ENCODE measurements at regions not wholly inside any gene's neighbourhood (a gene's known extent, or its start where the extent isn't known, plus 50 kb on each side); places are given as distances from the start of the nearest gene placed in this dataset.
A peak's percentile ranks its signal among the peaks of the same experiment; 100 is the strongest.
"Not testable (repeated sequence)": the region's sequence is repeated elsewhere in the genome, so short reads cannot be mapped to it uniquely, and the experiment has no call there.

DNA sequence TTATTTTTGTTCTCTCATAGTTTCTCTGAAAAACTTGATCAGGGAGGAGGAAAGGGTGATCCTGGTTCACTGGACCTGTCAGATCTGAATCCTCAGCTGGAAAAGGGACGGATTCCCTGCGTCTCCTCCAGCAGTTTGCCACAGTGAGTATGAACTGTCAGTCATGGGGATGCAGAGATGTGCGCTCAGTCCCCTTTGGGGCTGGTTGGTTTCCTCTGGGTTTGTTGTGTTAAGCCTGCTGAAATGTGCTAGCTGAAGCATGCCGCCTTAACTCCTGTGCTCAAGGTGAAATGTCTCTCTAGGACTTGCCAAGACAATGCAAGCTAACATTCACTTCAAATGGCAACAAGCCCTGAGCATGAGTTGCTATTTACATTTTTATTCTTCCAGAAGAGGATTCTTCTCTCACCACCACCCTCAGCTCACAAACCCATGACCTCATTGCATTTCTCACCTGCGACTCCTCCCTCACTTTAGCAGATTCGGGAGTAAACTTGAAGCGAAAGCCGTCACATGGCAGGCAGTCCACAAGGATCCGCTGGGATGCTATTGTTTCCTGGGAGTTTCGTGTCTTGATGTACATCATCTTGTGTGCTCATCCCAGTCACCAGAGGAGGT lies 192.9 kb upstream of the FZD8 start:
- WGBS (ENCODE audit: insufficient coverage) = 82% methylated on average over 8 of the region's 10 CpGs
- no peaks in the 10 kb centered on the region for H3K4me1 ChIP-seq (ENCODE audit: control insufficient read depth, insufficient read depth, low read length)
- no peaks in the 10 kb centered on the region for H3K27me3 ChIP-seq (ENCODE audit: control insufficient read depth, insufficient read depth, low read length)
- DNase-seq = no peak
- H3K36me3 ChIP-seq (ENCODE audit: control insufficient read depth, insufficient read depth, low read length) = no peaks in the 10 kb centered on the region
- no peak overlapping the region for H3K27ac ChIP-seq (ENCODE audit: low read length)
- no peaks in the 10 kb centered on the region for H3K9me3 ChIP-seq (replicated peaks; ENCODE audit: control insufficient read depth, low read depth, low read length)
- no peak overlapping the region for H3K4me3 ChIP-seq (ENCODE audit: low read length)

DNA sequence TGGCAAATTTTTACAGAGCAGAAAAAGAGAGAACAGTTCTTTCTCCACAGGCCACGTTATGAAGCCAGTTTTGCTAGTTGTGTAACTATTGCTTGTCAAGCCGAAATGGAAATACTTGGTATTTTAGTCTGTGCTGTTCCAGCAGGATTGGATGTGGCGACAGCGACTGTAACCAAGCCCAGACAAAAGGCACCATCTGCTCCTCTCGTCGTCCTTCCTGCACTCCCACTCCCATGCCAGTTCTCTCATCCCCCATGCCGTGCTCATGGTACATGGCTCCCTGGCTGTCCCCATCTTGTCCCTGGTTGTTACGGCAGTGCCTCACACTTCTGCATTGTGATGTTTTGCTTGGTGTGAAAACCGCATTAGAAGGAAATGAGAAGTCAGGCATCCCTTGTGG lies 185.7 kb upstream of the FZD8 start:
- Histone ChIP-seq H3K4me1 (ENCODE audit: control insufficient read depth, insufficient read depth, low read length) (peaks cover 2% of the 10 kb centered on the region), H3K27me3 (ENCODE audit: control insufficient read depth, insufficient read depth, low read length) (no peaks in the 10 kb centered on the region), H3K27ac (ENCODE audit: low read length) (no peak overlapping the region), H3K9me3 (replicated peaks; ENCODE audit: control insufficient read depth, low read depth, low read length) (no peaks in the 10 kb centered on the region), H3K4me3 (ENCODE audit: low read length) (no peak overlapping the region), H3K36me3 (ENCODE audit: control insufficient read depth, insufficient read depth, low read length) (no peaks in the 10 kb centered on the region)
- WGBS (ENCODE audit: insufficient coverage) = 100% methylated on average over 2 of the region's 9 CpGs
- no peak for DNase-seq

DNA sequence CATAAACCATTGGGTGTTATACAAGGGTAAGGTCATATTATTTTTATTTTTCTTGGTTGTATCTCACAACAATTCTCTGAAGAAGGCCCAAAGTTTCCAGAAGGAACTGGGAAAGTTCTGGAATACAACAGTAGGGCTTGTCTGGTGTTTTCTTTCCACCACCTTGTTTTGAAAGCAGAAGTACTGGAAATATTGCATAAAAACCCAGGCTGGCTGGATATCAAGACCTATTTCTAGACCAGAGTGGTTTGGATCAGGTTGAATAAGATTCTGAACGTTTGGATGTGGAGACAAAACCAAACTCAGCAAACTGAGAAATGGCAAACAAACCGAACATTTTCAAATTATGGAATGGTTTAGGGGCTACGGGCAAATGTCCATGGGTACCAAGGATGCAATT lies 182.6 kb upstream of the FZD8 start:
- Histone ChIP-seq H3K4me1 (ENCODE audit: control insufficient read depth, insufficient read depth, low read length) (peaks cover 11% of the 10 kb centered on the region), H3K27ac (ENCODE audit: low read length) (no peak overlapping the region), H3K4me3 (ENCODE audit: low read length) (no peak overlapping the region), H3K27me3 (ENCODE audit: control insufficient read depth, insufficient read depth, low read length) (no peaks in the 10 kb centered on the region), H3K9me3 (replicated peaks; ENCODE audit: control insufficient read depth, low read depth, low read length) (no peaks in the 10 kb centered on the region), H3K36me3 (ENCODE audit: control insufficient read depth, insufficient read depth, low read length) (no peaks in the 10 kb centered on the region)
- WGBS (ENCODE audit: insufficient coverage) = 92% methylated on average over 3 of the region's 3 CpGs
- DNase-seq = peak; percentile 16

DNA sequence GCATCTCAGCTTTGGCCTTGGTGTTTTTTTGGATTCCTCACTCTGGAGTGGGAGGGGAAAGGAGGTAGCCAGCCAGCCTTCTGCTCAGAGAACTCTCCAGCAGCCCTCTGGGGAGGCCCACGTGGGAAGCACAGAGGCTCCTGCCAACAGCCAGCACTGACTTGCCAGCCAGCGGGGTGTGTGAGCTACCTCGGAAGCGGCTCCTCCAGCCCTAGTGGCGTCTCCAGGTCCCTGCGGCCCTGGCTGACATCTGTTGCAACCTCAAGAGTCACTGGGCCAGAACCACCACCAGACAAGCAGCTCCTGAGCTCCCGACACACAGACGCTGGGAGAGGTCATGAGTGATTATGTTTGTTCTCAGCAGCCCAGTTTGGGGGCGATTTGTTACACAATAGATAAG lies 180.2 kb upstream of the FZD8 start:
- no peak overlapping the region for H3K27ac ChIP-seq (ENCODE audit: low read length)
- peaks cover 12% of the 10 kb centered on the region for H3K4me1 ChIP-seq (ENCODE audit: control insufficient read depth, insufficient read depth, low read length)
- no peaks in the 10 kb centered on the region for H3K27me3 ChIP-seq (ENCODE audit: control insufficient read depth, insufficient read depth, low read length)
- WGBS (ENCODE audit: insufficient coverage) = 30% methylated on average over 4 of the region's 9 CpGs
- H3K9me3 ChIP-seq (replicated peaks; ENCODE audit: control insufficient read depth, low read depth, low read length) = no peaks in the 10 kb centered on the region
- no peak overlapping the region for H3K4me3 ChIP-seq (ENCODE audit: low read length)
- peak; percentile 67 for DNase-seq
- H3K36me3 ChIP-seq (ENCODE audit: control insufficient read depth, insufficient read depth, low read length) = no peaks in the 10 kb centered on the region

DNA sequence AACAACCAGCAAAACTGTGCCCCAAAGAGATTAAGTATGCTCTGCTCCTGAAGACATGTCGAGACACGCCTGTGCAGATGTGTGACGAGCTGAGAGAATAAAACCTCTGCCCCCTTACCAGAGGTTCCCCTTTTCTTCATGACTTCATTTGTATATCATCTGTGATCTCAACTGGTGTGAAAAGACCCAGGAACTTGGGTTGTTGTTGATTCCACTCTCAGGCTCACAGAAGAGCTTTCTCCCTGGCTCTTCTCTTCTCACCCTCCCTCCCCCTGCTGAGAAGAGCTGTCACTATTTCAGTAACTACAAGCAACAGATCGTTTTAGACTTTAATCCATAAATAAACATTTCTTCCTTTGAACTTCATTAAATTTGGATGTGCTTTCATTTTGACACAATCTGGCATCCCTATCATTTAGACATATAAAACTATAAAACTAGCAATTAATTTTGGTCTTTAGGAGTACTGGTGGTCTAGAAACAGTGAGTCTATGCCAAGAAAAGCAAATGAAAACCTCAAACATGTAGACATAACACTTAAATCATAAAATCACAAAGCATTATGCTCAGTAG lies 179.3 kb upstream of the FZD8 start:
- peak; percentile 29 for DNase-seq
- WGBS (ENCODE audit: insufficient coverage) = 100% methylated on average over 3 of the region's 4 CpGs
- H3K36me3 ChIP-seq (ENCODE audit: control insufficient read depth, insufficient read depth, low read length) = no peaks in the 10 kb centered on the region
- no peak overlapping the region for H3K27ac ChIP-seq (ENCODE audit: low read length)
- no peaks in the 10 kb centered on the region for H3K9me3 ChIP-seq (replicated peaks; ENCODE audit: control insufficient read depth, low read depth, low read length)
- no peak overlapping the region for H3K4me3 ChIP-seq (ENCODE audit: low read length)
- H3K4me1 ChIP-seq (ENCODE audit: control insufficient read depth, insufficient read depth, low read length) = peaks cover 12% of the 10 kb centered on the region
- H3K27me3 ChIP-seq (ENCODE audit: control insufficient read depth, insufficient read depth, low read length) = no peaks in the 10 kb centered on the region

DNA sequence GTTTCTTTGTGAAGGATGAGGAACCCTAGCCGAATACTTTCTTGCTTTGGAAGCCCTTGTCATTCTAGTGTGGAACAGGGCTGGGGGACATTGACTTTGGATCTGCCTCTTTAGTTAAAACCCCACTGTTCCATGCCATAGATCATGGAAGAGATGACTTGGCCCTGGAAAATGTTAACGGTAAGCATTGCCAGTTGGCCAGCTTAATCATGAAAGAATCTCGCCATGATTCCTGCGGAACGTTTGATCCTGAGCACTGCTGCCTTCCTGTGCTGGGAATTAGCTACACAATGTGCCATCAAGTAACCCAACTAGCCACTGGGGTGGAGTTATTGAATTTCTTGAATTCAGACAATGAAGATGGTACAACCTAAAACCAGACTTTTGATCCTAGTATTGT lies 177.6 kb upstream of the FZD8 start:
- H3K27me3 ChIP-seq (ENCODE audit: control insufficient read depth, insufficient read depth, low read length) = no peaks in the 10 kb centered on the region
- DNase-seq = peak; percentile 29
- no peaks in the 10 kb centered on the region for H3K9me3 ChIP-seq (replicated peaks; ENCODE audit: control insufficient read depth, low read depth, low read length)
- no peaks in the 10 kb centered on the region for H3K36me3 ChIP-seq (ENCODE audit: control insufficient read depth, insufficient read depth, low read length)
- 100% methylated on average over 1 of the region's 5 CpGs for WGBS (ENCODE audit: insufficient coverage)
- H3K4me3 ChIP-seq (ENCODE audit: low read length) = no peak overlapping the region
- H3K4me1 ChIP-seq (ENCODE audit: control insufficient read depth, insufficient read depth, low read length) = peaks cover 12% of the 10 kb centered on the region
- no peak overlapping the region for H3K27ac ChIP-seq (ENCODE audit: low read length)

DNA sequence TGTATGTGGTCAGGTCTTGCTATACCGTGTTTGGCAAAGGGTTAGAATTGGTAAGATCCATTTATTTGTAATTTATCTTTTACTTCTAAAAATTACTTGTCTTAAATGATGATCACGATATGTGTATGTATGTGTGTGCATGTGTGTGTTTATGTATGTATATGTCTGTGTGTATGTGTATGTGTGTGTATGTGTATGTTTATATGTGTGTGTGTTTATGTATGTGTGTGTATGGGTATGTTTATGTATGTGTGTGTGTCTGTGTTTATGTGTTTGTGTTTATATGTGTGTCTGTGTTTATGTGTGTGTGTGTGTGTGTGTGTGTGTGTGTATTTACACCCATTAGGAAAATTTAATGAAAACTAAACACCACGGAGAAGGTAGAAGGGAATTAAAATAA lies 176.9 kb upstream of the FZD8 start:
- WGBS (ENCODE audit: insufficient coverage) = no CpG with 5 or more reads among the region's 3 CpGs
- H3K36me3 ChIP-seq (ENCODE audit: control insufficient read depth, insufficient read depth, low read length) = no peaks in the 10 kb centered on the region
- no peak for DNase-seq
- peaks cover 12% of the 10 kb centered on the region for H3K4me1 ChIP-seq (ENCODE audit: control insufficient read depth, insufficient read depth, low read length)
- no peaks in the 10 kb centered on the region for H3K9me3 ChIP-seq (replicated peaks; ENCODE audit: control insufficient read depth, low read depth, low read length)
- no peaks in the 10 kb centered on the region for H3K27me3 ChIP-seq (ENCODE audit: control insufficient read depth, insufficient read depth, low read length)
- no peak overlapping the region for H3K4me3 ChIP-seq (ENCODE audit: low read length)
- H3K27ac ChIP-seq (ENCODE audit: low read length) = no peak overlapping the region

DNA sequence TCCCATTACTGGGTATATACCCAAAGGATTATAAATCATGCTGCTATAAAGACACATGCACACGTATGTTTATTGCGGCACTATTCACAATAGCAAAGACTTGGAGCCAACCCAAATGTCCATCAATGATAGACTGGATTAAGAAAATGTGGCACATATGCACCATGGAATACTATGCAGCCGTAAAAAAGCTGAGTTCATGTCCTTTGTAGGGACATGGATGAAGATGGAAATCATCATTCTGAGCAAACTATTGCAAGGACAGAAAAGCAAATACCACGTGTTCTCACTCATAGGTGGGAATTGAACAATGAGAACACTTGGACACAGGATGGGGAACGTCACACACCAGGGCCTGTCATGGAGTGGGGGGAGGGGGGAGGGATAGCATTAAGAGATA lies 175.0 kb upstream of the FZD8 start:
- H3K4me1 ChIP-seq (ENCODE audit: control insufficient read depth, insufficient read depth, low read length); H3K9me3 ChIP-seq (replicated peaks; ENCODE audit: control insufficient read depth, low read depth, low read length); DNase-seq; H3K4me3 ChIP-seq (ENCODE audit: low read length); H3K36me3 ChIP-seq (ENCODE audit: control insufficient read depth, insufficient read depth, low read length); H3K27me3 ChIP-seq (ENCODE audit: control insufficient read depth, insufficient read depth, low read length); H3K27ac ChIP-seq (ENCODE audit: low read length): not testable (repeated sequence)
- 92% methylated on average over 2 of the region's 5 CpGs for WGBS (ENCODE audit: insufficient coverage)

DNA sequence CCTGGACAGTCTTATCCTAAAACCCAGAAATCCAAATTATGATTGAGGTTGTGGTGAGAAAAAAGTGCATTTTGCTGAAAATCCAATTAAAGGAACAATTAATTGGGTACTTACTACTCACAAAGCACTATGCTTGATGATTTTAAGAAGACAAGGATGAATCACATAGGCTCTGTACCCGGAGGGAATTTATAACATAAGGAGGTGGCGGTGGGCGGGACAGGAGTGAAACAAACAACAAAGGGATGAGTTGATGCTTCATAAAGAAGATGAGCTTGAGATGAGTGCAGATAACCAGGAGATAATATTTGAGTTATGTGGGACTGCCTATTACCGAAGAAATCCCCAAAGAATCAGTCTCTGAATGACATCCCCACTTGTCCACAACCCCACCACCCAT lies 171.1 kb upstream of the FZD8 start:
- Histone ChIP-seq H3K9me3 (replicated peaks; ENCODE audit: control insufficient read depth, low read depth, low read length) (no peaks in the 10 kb centered on the region), H3K36me3 (ENCODE audit: control insufficient read depth, insufficient read depth, low read length) (no peaks in the 10 kb centered on the region), H3K27ac (ENCODE audit: low read length) (no peak overlapping the region), H3K4me3 (ENCODE audit: low read length) (no peak overlapping the region), H3K4me1 (ENCODE audit: control insufficient read depth, insufficient read depth, low read length) (no peaks in the 10 kb centered on the region), H3K27me3 (ENCODE audit: control insufficient read depth, insufficient read depth, low read length) (no peaks in the 10 kb centered on the region)
- DNase-seq = no peak
- 90% methylated on average over 3 of the region's 4 CpGs for WGBS (ENCODE audit: insufficient coverage)

DNA sequence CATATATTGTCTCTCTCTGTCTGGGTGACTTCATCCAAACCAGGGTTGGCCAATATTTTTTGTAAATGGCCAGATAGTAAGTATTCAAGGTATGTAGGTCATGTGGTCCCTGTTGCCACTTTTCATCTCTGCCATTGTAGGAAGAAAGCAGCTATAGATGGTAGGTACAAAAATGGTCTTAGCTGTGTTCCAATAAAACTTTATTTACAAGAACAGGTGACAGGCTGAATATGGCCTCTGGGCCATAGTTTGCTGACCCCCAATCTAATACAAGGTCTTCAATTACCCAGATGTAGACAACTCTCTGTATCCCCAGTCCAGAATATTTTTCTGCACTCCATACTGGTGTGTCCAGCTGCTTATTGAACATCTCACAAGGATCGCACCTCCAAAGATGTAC lies 166.2 kb upstream of the FZD8 start:
- WGBS (ENCODE audit: insufficient coverage) = no CpG with 5 or more reads among the region's 1 CpG
- no peaks in the 10 kb centered on the region for H3K4me1 ChIP-seq (ENCODE audit: control insufficient read depth, insufficient read depth, low read length)
- no peak for DNase-seq
- no peak overlapping the region for H3K27ac ChIP-seq (ENCODE audit: low read length)
- H3K36me3 ChIP-seq (ENCODE audit: control insufficient read depth, insufficient read depth, low read length) = no peaks in the 10 kb centered on the region
- H3K9me3 ChIP-seq (replicated peaks; ENCODE audit: control insufficient read depth, low read depth, low read length) = no peaks in the 10 kb centered on the region
- no peak overlapping the region for H3K4me3 ChIP-seq (ENCODE audit: low read length)
- H3K27me3 ChIP-seq (ENCODE audit: control insufficient read depth, insufficient read depth, low read length) = no peaks in the 10 kb centered on the region

DNA sequence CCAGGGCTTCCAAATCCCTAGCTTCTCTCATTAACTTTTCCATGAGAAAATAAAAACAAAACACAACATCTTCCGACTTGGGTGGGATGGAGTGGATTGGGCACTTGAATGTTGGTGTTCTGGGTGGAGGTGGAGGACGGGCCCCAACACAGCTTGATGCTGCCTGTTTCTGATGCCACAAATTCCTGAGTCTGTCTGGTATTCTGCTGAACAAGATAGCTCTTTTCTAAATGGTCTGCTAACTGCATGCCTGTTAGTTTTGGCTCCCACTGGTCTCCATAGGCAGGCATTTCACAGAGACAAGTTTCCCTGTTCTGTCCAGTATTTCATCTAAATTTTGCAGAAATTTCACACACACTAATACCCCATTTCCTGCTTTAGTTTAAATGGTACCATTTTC lies 160.9 kb upstream of the FZD8 start:
- no peaks in the 10 kb centered on the region for H3K27me3 ChIP-seq (ENCODE audit: control insufficient read depth, insufficient read depth, low read length)
- DNase-seq = no peak
- no peaks in the 10 kb centered on the region for H3K9me3 ChIP-seq (replicated peaks; ENCODE audit: control insufficient read depth, low read depth, low read length)
- WGBS (ENCODE audit: insufficient coverage) = no CpG with 5 or more reads among the region's 2 CpGs
- no peak overlapping the region for H3K4me3 ChIP-seq (ENCODE audit: low read length)
- H3K36me3 ChIP-seq (ENCODE audit: control insufficient read depth, insufficient read depth, low read length) = no peaks in the 10 kb centered on the region
- H3K27ac ChIP-seq (ENCODE audit: low read length) = no peak overlapping the region
- H3K4me1 ChIP-seq (ENCODE audit: control insufficient read depth, insufficient read depth, low read length) = no peaks in the 10 kb centered on the region

All from muscle of leg (tissue), 3 donors.